ENCODE measurements at regions not wholly inside any gene's neighbourhood (a gene's known extent, or its start where the extent isn't known, plus 50 kb on each side); places are given as distances from the start of the nearest gene placed in this dataset.

- Histone ChIP-seq H3K4me3 (replicated peaks in 1 of 3; ENCODE audit: insufficient read depth in 1 of 3, low read depth in 1 of 3, low read length in 3 of 3) (no peak overlapping the region), H3K79me2 (ENCODE audit: control insufficient read depth, insufficient read depth, low read length) (no peaks in the 10 kb centered on the region), H3K27ac (ENCODE audit: insufficient read depth, low read depth, low read length) (no peak overlapping the region), H2AFZ (ENCODE audit: low read depth, low read length) (no peak overlapping the region), H3K9me1 (replicated peaks; ENCODE audit: control insufficient read depth, extremely low read depth, insufficient read depth, low read length) (no peaks in the 10 kb centered on the region), H3K4me2 (ENCODE audit: insufficient read depth, low read length) (no peak overlapping the region), H3K36me3 (ENCODE audit: control insufficient read depth in 2 of 2, extremely low read depth in 1 of 2, insufficient read depth in 2 of 2, low read length in 2 of 2) (no peaks in the 10 kb centered on the region), H3K9ac (replicated peaks; ENCODE audit: extremely low read depth, insufficient read depth, low read length) (no peak overlapping the region), H3K27me3 (ENCODE audit: control insufficient read depth in 2 of 2, insufficient read depth in 2 of 2, low read length in 2 of 2) (no peaks in the 10 kb centered on the region), H3K9me3 (replicated peaks; ENCODE audit: control insufficient read depth, insufficient read depth, low read length) (peaks cover 6% of the 10 kb centered on the region), H4K20me1 (replicated peaks; ENCODE audit: control insufficient read depth, extremely low read depth, insufficient read depth, low read length) (no peaks in the 10 kb centered on the region), H3K4me1 (ENCODE audit: control insufficient read depth, extremely low read depth, insufficient read depth, low read length) (no peaks in the 10 kb centered on the region)
- CTCF ChIA-PET, result no interaction called here
- TF ChIP-seq GATA2 (IDR thresholded peaks at IDR 0.05; ENCODE audit: insufficient read depth, insufficient read length, low read depth, low read length) (no peak), POLR2AphosphoS5 (IDR thresholded peaks at IDR 0.05; ENCODE audit: insufficient read depth, low read depth, low read length) (no peak), POLR2A (IDR thresholded peaks at IDR 0.05; ENCODE audit: low read depth, low read length) (no peak), MAX (IDR thresholded peaks at IDR 0.05; ENCODE audit: insufficient read depth, insufficient read length) (no peak), JUN (IDR thresholded peaks at IDR 0.05; ENCODE audit: borderline replicate concordance, insufficient read depth, insufficient read length, low read depth) (no peak), EZH2 (IDR thresholded peaks at IDR 0.05; ENCODE audit: borderline replicate concordance, low read depth, low read length, severe bottlenecking) (no peak), CTCF (IDR thresholded peaks at IDR 0.05; ENCODE audit: extremely low read depth in 1 of 2, insufficient read depth in 1 of 2, low read depth in 1 of 2, low read length in 2 of 2) (no peak), MYC (IDR thresholded peaks at IDR 0.05; ENCODE audit: low read depth, low read length) (no peak), FOS (IDR thresholded peaks at IDR 0.05; ENCODE audit: borderline replicate concordance, insufficient read depth, low read length) (no peak)
- DNase-seq (ENCODE audit: low read depth, low spot score) (no peak), FAIRE-seq (no peak)
- intact Hi-C loops (cut with micrococcal nuclease) (no loop called here), dilution Hi-C loops (cut with MboI; ENCODE audit: extremely low pct_ligation_motif_present, low sequenced_read_pairs) (no loop called here)
- POLR2A ChIA-PET, result no interaction called here
- BruUV-seq (replicated peaks), result no TSS peak
Measured at GRCh38 chr19:28142258-28142657, 1070.7 kb downstream of the UQCRFS1 start.

All from endothelial cell of umbilical vein (primary cell).